ENCODE measurements at regions not wholly inside any gene's neighbourhood (a gene's known extent, or its start where the extent isn't known, plus 50 kb on each side); places are given as distances from the start of the nearest gene placed in this dataset.

GRCh38 chrX:34483980-34484379, 173.1 kb downstream of the TMEM47 start:
- no peak for DNase-seq (ENCODE audit: low read depth, low spot score)
- Histone ChIP-seq H3K79me2 (ENCODE audit: insufficient read depth, low read length) (no peaks in the 10 kb centered on the region), H3K36me3 (ENCODE audit: control insufficient read depth in 1 of 2, insufficient read depth in 2 of 2, low read length in 2 of 2) (no peaks in the 10 kb centered on the region), H3K4me2 (ENCODE audit: low read length) (no peak overlapping the region), H3K4me1 (ENCODE audit: control insufficient read depth in 1 of 2, insufficient read depth in 2 of 2, low read length in 2 of 2) (no peaks in the 10 kb centered on the region), H3K27me3 (ENCODE audit: insufficient read depth, low read length) (no peaks in the 10 kb centered on the region), H3K9me2 (ENCODE audit: insufficient read depth) (no peaks in the 10 kb centered on the region), H3K9me3 (ENCODE audit: control insufficient read depth in 1 of 2, insufficient read depth in 1 of 2, low read depth in 1 of 2, low read length in 2 of 2) (no peaks in the 10 kb centered on the region; a peak in 1 of 4 replicates), H3K4me3 (replicated peaks in 1 of 2; ENCODE audit: low read depth in 1 of 2, low read length in 2 of 2) (no peak overlapping the region), H4K20me1 (ENCODE audit: insufficient read depth) (no peaks in the 10 kb centered on the region), H3K27ac (ENCODE audit: low read depth, low read length) (no peak overlapping the region), H3K9ac (ENCODE audit: low read length) (no peak overlapping the region), H2AFZ (ENCODE audit: low read depth, low read length, poor library complexity, severe bottlenecking) (no peak overlapping the region)
- POLR2A ChIA-PET, result no interaction called here
- ATAC-seq, result no peak
- TF ChIP-seq ELF1 (IDR thresholded peaks at IDR 0.05; ENCODE audit: borderline replicate concordance, low read depth) (no peak), MAX (IDR thresholded peaks at IDR 0.05) (no peak), ZFX (IDR thresholded peaks at IDR 0.05) (no peak), EZH2 (IDR thresholded peaks at IDR 0.05) (no peak), EGR1 (IDR thresholded peaks at IDR 0.05; ENCODE audit: low read depth) (no peak), SRF (IDR thresholded peaks at IDR 0.05; ENCODE audit: low read depth) (no peak), POLR2AphosphoS5 (IDR thresholded peaks at IDR 0.05; ENCODE audit: low read depth, low read length) (no peak), CTCF (IDR thresholded peaks at IDR 0.05 in 2 of 3, conservative IDR thresholded peaks at IDR 0.05 in 1 of 3; ENCODE audit: borderline replicate concordance in 1 of 3, insufficient read depth in 1 of 3, low read depth in 2 of 3, low read length in 2 of 3) (no peak), RAD21 (IDR thresholded peaks at IDR 0.05; ENCODE audit: low read depth) (no peak), SIN3A (IDR thresholded peaks at IDR 0.05; ENCODE audit: low read depth) (no peak), YY1 (IDR thresholded peaks at IDR 0.05; ENCODE audit: extremely low read depth, insufficient replicate concordance, low read depth, low read length) (no peak), EZH2phosphoT487 (IDR thresholded peaks at IDR 0.05; ENCODE audit: borderline replicate concordance) (no peak), TCF7L2 (IDR thresholded peaks at IDR 0.05; ENCODE audit: borderline replicate concordance, extremely low read depth, insufficient read depth, insufficient read length) (no peak), ZNF274 (IDR thresholded peaks at IDR 0.05; ENCODE audit: low read depth, low read length) (no peak), REST (IDR thresholded peaks at IDR 0.05; ENCODE audit: low read depth) (no peak), ATF3 (IDR thresholded peaks at IDR 0.05) (no peak), CBX3 (IDR thresholded peaks at IDR 0.05; ENCODE audit: low read depth) (no peak)
- TF ChIP-seq, protein P1, sequence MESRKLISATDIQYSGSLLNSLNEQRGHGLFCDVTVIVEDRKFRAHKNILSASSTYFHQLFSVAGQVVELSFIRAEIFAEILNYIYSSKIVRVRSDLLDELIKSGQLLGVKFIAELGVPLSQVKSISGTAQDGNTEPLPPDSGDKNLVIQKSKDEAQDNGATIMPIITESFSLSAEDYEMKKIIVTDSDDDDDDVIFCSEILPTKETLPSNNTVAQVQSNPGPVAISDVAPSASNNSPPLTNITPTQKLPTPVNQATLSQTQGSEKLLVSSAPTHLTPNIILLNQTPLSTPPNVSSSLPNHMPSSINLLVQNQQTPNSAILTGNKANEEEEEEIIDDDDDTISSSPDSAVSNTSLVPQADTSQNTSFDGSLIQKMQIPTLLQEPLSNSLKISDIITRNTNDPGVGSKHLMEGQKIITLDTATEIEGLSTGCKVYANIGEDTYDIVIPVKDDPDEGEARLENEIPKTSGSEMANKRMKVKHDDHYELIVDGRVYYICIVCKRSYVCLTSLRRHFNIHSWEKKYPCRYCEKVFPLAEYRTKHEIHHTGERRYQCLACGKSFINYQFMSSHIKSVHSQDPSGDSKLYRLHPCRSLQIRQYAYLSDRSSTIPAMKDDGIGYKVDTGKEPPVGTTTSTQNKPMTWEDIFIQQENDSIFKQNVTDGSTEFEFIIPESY (IDR thresholded peaks at IDR 0.05; ENCODE audit: extremely low read depth, insufficient replicate concordance, low read length), result no peak
- intact Hi-C loops (cut with micrococcal nuclease), result no loop called here
- RAD21 ChIA-PET (ENCODE audit: low non-redundant PET in 1 of 2, low total read pairs in 2 of 2, uncharacterized antibody in 2 of 2, unreplicated experiment in 2 of 2), result no interaction called here
- CTCF ChIA-PET, result no interaction called here
- no TSS peak for BruUV-seq (replicated peaks)

All from HCT116 (cell line).